NB4 (cell line): ENCODE measurements at regions not wholly inside any gene's neighbourhood (a gene's known extent, or its start where the extent isn't known, plus 50 kb on each side); places are given as distances from the start of the nearest gene placed in this dataset.

Source experiments
- DNase-seq: peaks from one replicate; pipeline ENCODE4 v3.0.0; 2010; ENCODE audit warnings: low read depth
- H3K4me3 ChIP-seq: one replicate; pipeline ENCODE4 v1.5.1; 2011; ENCODE audit warnings: mild to moderate bottlenecking, low read depth, low read length, moderate library complexity
- CTCF ChIP-seq: IDR thresholded peaks from one replicate; pipeline ENCODE4 v1.5.1; 2012; ENCODE audit warnings: low read depth, low read length
- MAX ChIP-seq: IDR thresholded peaks from 2 replicates; pipeline ENCODE4 v1.6.1; 2011; ENCODE audit warnings: low read depth, low read length
- MYC ChIP-seq: IDR thresholded peaks from 2 replicates; pipeline ENCODE4 v1.6.1; 2011; ENCODE audit warnings: low read depth, low read length
- POLR2A ChIP-seq: IDR thresholded peaks from 2 replicates; pipeline ENCODE4 v1.6.1; 2011; ENCODE audit warnings: mild to moderate bottlenecking; ENCODE audit not compliant: insufficient read length; ENCODE audit errors: extremely low read depth

- no peak for DNase-seq
- H3K4me3 ChIP-seq: no peak overlapping the region
- TF ChIP-seq CTCF (no peak), POLR2A (no peak), MAX (no peak), MYC (no peak)
These were observed 144.5 kb downstream of the MAF start for GRCh38 chr16:79456036-79456435.

- DNase-seq: no peak
- no peak for TF ChIP-seq MAX
- TF ChIP-seq CTCF: no peak
- no peak for TF ChIP-seq POLR2A
- no peak for TF ChIP-seq MYC
- H3K4me3 ChIP-seq: no peak overlapping the region
These were observed 147.9 kb downstream of the MAF start for GRCh38 chr16:79452671-79453070.

- H3K4me3 ChIP-seq: no peak overlapping the region
- DNase-seq: peak; percentile 88
These were observed 149.2 kb downstream of the MAF start for GRCh38 chr16:79451196-79451816.

GRCh38 chr16:79449900-79450299 lies 150.6 kb downstream of the MAF start:
- TF ChIP-seq MAX (no peak), CTCF (no peak), MYC (no peak), POLR2A (no peak)
- H3K4me3 ChIP-seq: no peak overlapping the region
- DNase-seq: no peak

More at GRCh38 chr16:79451196-79451816, 149.2 kb downstream of the MAF start:
- TF ChIP-seq MAX: no peak
- no peak for TF ChIP-seq CTCF
- no peak for TF ChIP-seq MYC

GRCh38 chr16:79449067-79449769 lies 151.3 kb downstream of the MAF start:
- no peak overlapping the region for H3K4me3 ChIP-seq
- no peak for DNase-seq
- no peak for TF ChIP-seq CTCF
- TF ChIP-seq MYC: no peak
- no peak for TF ChIP-seq MAX
- TF ChIP-seq POLR2A: no peak
